Kasumi-1 (cell line): ENCODE measurements at regions not wholly inside any gene's neighbourhood (a gene's known extent, or its start where the extent isn't known, plus 50 kb on each side); places are given as distances from the start of the nearest gene placed in this dataset.
"Not testable (repeated sequence)": the region's sequence is repeated elsewhere in the genome, so short reads cannot be mapped to it uniquely, and the experiment has no call there.

Source experiments
- DNase-seq, 2 experiments: peaks; one replicate each; lab custom pipeline; 2025; lab: John Stamatoyannopoulos, UW

DNA sequence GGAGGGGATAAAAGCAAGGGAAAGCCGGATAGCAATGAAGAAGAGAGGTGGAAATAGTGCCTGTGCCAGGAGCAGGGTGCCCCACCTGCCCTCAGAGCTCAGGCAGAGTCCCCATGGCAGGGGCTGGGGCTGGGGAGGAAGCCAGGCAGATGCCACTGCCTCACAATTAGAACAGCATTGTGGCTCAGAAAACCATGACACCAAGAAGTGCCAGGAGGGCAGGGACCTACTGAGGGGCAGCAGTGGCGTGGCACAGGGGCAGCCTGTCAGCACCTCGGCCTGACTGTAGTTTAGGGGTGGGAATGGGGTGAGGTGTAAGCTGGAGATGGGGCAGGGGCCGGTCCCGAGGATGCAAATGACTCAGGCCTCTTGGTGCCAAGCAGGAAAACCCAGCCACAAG is 532.1 kb upstream of the B3GAT1 start:
- no peak for DNase-seq

DNA sequence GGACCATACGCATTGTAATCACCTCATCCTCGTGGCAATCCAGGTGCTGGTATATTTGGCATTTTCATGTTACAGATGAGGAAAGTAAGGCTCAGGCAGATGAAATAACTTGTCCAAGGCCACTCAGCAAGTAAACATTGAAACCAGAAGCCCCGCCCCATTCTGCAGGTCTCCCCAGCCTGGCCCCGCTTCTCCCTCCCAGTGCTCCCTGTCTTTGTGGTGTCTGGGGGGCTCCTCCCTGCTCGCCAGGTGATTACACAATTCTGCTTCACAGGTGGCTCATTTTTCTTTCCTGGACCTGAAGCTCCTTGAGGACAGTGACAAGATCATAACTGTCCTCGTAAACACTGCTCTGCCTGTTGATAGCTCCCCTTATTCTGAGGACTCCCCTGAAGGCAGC is 531.5 kb upstream of the B3GAT1 start:
- no peak for DNase-seq

DNA sequence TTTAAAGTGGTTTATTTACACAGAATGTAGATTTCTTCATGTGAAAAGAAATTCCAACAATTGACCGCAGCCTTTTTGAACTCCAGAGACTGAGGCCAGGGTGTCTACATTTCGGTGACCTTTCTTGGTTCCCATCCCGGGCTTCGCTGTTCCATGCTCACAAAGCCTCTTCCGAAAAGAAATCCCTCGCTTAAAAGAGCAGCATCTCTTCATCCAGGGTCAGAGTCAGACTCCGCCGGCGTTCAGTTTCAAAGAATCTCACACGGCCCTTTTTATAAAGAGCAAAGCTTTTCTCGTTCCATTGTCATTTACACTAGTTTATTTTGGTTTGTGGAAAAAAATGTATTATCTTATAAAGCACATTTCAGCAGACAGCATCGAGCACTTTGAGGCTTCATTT is 530.6 kb upstream of the B3GAT1 start:
- no peak for DNase-seq

DNA sequence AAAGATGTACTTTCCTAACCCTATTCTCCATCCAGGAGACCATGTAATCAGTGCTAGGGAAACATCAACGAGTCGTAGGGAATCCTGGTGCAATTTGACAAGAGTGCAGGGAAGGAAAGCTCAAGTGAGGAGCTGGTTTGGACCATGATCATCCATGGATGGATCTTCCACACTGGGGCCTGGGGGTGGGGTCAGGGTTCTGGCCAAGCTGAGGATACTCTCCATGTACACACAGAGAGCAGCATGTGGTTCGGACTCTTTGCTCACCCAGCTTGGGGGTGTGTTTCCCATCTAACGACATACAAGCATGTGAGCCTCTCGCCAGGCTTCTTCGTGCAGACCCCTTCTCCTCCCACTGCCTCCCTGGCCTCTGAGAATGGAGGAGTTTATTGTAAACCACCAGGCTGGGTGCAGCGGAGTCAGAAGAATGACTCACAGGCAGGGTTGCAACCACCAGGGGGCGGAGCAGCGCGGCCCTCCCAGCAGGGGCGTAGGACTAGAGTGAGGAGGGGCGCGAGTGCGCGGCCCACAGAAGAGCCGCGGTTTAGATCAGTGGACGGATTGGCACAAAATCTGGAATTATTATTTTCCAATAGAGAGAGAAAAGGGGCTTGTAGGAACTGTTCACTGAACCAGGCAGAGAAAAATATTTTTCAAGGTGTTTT is 530.0 kb upstream of the B3GAT1 start:
- not testable (repeated sequence) for DNase-seq

DNA sequence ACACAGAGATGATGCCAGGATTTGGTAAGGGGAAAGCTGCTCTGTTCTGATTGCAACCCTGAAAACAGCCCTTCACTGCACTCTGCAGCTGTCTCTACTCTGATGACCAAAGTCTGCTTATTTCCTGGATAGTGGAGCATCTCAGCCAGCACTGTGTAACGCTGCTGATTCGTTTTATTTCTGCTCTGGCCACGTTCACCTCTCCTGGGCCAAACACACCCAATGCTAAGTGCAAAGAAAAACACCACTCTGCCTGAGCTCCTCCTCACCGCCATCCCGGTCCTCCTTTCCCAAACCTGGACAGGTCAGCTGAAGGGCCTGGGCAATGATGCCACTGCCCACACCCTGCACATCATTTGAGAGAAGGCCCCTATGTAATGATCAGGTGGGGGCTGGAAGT is 529.3 kb upstream of the B3GAT1 start:
- no peak for DNase-seq

DNA sequence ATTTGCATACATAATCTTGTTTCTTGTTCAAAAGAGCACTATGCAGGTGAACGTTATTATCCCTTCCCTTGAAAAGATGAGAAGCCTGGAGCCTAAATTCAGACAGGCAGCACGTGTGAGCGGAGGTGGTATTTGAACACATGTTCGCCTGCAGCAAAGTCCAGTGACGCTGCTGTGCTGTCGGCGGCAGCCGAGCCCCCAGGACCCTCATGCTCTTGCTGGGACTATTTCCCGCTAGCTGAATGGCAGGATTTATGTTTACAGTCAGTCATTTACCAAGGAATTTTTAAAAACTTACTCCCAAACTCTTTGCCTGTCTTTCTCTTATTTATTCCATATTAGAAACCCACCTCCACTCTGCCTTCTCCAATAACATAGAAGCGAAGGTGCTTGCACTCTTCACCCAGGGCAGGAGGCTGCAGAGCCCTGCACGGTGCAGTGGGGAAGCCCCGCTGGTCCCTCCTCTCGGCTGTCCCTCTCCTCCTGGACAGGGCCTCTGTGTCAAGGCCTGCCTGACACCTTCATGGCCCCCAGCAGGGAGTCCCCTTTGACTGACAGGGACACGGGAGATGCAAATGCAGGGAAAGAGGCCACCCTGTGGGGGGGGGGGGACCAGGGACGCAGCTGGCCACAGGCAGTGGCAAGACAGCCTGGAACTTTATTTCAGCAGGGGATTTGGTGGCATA is 528.5 kb upstream of the B3GAT1 start:
- DNase-seq: no peak

DNA sequence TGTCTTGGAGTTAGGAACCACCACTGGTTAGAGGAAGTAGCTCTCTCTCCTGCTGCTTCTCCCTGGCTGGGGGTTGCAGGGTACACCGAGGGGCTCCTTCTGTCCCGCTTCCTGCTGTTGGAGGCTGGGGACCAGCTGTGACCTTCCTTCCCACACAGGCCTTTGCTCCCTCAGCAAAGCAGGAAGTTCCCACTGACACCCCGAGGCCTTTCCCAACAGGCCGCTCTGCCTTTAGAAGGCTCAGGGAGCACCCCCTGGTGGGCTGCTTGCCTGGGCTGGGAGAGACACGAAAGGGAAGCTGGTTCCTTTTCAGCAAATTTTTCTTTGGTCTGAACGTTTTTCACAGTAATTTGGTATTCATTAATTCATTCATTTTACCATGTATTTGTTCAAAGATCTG is 527.9 kb upstream of the B3GAT1 start:
- DNase-seq: no peak

DNA sequence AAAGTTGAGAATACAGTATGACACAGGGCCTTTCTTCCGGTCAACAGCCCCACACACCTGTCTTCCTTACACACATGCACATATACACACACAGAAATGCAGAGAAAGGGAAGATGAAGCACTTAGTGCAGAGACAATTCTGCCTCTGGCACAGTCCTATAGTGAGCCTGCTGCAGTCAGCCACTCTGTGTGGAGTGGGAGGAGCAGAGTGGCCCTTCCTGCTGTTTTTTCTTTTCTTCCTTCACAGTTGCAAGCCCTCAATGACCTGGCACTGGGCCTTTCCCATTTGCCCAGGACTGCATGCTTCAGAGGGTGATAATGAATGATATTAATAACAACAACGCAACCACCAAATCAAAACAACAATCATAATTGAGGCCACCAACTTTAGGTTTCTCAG is 527.0 kb upstream of the B3GAT1 start:
- DNase-seq: no peak

DNA sequence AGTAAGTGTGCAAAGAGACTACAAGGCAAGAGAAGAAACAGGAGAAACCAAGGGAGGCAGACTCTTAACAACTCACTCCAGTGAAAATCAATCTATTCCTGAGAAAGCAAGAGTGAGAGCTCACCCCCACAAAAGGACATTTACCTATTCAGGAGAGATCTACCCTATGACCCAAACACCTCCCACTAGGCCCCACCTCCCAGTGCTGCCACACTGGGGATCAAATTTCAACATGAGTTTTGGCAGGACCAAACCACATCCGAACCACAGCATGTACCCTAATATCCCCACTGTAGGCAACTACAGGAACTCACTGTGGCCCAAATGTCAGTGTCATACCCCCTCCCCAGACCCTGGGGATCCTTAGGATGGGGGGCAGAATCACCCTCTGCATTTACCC is 526.2 kb upstream of the B3GAT1 start:
- DNase-seq: no peak

DNA sequence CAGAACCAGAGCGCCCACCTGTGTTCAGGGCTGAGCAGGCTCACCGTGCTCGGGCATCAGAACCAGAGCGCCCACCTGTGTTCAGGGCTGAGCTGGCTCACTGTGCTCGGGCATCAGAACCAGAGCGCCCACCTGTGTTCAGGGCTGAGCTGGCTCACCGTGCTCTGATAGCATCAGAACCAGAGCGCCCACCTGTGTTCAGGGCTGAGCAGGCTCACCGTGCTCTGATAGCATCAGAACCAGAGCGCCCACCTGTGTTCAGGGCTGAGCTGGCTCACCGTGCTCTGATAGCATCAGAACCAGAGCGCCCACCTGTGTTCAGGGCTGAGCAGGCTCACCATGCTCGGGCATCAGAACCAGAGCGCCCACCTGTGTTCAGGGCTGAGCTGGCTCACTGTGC is 525.2 kb upstream of the B3GAT1 start:
- DNase-seq: not testable (repeated sequence)

DNA sequence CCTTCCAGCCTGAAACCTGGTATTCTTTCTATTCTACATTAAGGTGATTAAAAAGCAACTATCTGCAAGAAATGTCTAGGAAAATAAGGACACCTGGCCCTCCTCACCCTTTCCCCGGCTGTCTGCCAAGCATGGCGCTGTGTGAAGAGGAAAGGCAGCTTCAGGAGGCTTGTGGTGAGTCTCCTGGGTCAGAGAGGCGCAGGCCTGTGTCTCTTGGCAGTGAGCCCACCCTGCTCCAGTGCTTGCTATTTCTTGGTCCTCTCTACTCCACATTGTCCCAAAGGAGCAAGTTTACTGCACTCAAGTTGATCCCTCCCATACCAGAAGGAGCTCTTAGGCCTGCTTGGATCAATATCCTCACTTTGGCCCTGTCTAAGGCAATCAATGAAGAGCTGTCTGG is 520.7 kb upstream of the B3GAT1 start:
- no peak for DNase-seq

DNA sequence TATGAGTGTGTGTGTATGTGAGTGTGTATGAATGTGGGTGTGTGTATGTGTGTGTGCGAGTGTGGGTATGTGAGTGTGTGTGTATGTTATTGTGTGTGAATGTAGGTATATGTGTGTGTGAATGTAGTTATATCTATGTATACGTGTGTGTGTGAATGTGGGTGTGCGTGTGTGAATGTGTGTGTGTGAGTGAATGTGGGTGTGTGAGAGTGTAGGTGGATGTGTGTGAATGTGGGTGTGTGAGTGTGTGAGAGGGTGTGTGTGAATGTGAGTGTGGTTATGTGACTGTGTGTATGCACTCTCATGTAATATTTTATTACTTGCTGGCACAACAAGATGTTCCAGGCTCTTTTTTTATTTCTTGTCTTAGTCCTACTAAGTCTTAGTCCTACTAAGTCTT is 513.4 kb upstream of the B3GAT1 start:
- DNase-seq: no peak

DNA sequence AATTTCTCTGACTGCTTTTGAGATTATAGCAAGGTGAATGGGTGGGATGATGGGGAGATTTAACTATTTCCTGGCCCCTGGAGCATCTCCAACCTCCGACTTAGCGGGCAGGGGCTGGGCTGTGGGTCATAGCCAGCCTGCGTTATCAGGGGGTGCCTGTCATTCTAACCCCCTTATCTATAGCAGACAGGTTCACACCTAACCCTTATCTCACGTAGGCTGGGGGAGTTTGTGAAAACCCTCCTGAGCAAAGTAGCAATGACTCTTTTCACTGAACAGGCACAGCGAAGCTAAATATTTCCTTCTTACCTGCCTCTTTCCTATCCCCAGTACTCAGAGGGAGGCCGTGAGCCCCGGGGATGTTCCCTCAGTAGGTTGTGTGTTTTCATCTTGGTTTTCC is 511.4 kb upstream of the B3GAT1 start:
- DNase-seq: no peak

DNA sequence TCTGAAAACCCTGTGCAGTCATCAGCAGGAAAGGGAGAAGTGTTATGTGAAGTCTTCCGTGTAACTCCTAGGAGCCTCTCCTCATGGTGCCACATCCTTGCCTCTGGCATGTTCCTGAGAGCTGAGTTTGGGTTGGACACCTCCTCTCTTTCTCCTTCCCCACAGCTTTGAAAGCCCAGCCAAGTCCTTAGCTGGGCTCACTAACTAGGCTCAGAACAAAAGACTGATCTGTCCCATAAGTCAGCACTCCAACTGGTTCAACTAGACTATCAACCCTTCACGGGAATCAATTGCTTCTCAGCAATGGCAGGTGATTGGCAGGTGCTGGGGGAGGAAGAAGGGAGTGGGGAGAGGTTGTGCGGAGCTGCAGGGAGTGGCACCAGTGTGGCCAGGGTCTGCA is 509.9 kb upstream of the B3GAT1 start:
- no peak for DNase-seq

DNA sequence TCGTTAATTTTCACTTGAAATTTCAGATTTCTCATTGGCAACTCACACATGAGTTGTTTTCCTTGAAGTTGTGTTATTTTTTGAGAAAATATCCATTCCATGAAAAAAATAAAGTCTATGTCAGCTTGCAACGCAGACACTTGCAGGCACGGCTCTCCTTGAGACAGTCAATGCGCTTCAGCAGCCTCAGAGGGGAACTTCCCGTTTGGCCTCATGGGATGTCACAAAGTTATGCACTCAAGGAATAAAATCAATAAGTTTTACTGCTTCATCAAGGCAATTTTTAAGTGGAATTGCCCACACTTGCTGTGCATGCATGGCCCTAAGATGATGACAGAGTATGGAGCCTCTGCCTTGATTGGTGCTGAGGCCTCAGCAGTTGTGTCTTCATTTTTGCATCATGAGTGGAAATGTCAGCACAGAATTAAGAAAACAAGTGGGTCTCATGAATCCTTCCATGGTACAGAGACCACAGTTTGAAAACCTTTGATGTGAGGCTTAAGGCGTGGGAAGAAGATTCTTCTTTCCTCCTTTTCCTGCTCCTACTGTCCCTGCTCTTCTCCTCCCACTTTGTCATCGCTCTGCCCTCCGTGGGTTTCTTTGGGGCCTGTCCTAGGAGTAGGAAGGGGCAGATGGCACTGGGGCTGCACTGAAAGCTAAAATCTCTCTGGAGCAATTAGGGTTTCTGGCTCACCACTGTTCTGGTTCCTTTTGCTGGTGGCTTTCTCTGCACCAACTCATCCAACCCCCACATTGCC is 509.0 kb upstream of the B3GAT1 start:
- DNase-seq: no peak

DNA sequence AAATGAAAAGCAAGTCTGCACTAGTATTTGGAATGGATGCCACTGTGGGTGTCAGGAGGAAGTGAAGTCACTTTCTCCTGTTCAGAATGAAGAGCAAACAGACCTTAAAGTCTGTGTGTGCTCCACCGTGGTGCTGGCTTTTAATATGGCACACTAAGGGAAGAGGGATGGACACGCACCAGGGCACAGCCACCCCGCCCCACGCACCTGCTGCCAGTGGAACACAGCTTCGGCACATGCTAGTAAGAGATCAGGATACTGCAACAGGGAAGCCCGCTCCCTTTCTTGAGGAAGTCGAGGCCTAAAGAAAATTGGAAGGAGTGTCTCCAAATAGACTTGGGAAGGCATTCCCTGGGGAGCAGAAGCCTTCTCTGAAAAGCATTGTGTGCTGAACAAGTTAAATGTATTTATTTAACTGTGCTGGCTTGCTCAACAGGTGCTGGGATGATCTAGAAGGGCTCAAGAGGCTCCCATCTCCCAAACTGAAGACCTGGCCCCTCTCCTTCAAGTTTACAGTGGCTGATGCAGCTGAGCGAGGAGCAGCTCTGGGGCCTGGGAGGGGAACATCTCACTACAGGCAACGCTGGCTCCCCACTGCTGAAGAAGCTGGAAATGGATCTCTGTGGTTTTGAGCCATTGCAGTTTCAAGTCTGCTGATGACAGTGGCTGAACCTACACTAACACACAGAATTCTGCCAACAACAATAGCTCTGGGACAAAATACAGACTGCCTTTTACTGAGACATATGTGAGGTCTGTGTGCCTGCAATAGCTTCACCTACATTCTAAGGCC is 504.6 kb upstream of the B3GAT1 start:
- no peak for DNase-seq

DNA sequence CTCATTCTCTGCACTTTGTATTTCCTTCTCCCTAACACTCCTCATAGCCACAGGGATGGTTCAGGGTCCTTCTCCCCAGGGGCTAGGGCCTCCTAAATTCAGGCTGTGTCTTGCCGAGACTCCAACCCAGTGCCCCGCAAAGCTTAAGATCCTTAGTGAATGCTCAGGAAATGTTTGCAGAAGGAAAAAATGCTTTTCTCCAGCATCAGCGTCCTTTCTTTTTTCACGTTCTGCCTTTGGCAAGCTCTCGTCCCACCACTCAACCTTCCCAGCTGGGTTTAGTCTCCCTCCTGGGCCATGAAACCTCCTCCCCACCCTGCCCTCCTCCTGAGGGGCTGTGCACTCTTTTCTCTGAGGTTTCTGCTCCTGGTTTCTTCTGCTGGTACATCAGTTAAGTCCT is 503.8 kb upstream of the B3GAT1 start:
- no peak for DNase-seq

DNA sequence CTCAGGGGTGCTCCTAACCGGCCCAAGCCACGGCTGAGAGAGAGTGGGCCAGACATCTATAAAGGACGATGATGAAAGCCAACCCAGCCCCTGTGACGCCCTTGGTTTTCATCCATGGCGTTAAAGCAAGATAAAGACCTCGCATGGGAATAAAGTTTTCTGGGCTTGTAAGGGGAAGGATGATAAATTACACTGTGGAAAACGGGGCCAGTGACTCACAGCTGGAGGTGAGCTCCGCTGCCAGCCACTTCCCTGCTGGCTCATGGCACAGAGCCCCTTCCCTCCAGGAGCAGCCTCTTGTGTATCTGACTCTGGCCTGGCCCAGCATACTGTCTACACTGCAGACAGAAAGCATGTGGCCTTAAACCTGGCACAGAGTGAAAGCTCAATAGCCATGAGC is 503.2 kb upstream of the B3GAT1 start:
- DNase-seq: no peak

DNA sequence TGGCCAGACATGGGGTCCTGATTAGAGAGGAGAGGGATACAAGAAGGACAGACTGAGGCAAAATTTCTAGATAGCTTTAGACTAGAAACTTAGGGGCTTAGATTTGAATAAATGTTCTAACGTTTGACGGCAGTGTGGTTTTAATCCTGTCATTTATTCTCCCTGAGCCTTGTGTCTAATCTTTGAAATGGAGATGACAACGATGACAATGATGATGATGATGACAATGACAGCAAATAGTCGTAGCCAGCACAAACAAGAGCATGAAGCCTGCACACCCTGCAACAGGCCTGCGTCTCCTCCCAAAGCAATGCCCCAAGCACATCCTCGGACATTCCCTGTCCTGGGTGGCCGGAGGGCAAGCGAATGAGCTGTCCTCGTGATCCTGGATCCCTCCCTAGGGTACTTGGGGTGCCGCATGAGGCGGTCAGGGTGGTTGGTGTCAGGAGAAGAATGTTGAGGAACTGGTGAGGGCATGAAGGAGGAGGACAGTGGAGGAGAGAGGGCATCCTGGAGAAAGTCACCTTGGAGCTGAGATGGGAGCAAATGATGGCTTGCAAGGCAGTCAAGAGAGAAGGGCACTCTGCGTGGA is 502.1 kb upstream of the B3GAT1 start:
- no peak for DNase-seq

DNA sequence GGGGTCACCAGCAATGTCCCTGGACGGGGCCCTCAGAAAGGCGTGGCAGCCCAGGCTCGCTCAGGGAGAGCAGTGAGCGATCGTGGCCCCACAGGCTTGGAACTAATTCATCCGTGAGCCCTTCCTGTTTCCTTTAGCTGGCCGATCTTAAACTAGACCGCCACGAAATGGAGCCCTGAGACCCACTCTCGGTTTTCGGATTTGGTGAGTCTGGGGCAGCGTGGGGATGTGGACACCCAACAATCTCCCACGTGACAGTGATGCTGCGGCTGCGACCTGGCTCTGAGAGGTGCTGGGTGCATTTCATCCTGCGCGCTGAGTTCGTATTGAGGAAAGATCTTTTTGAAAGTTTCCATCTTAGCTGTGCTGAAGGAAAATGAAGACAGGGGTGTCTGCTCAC is 501.3 kb upstream of the B3GAT1 start:
- DNase-seq: no peak

DNA sequence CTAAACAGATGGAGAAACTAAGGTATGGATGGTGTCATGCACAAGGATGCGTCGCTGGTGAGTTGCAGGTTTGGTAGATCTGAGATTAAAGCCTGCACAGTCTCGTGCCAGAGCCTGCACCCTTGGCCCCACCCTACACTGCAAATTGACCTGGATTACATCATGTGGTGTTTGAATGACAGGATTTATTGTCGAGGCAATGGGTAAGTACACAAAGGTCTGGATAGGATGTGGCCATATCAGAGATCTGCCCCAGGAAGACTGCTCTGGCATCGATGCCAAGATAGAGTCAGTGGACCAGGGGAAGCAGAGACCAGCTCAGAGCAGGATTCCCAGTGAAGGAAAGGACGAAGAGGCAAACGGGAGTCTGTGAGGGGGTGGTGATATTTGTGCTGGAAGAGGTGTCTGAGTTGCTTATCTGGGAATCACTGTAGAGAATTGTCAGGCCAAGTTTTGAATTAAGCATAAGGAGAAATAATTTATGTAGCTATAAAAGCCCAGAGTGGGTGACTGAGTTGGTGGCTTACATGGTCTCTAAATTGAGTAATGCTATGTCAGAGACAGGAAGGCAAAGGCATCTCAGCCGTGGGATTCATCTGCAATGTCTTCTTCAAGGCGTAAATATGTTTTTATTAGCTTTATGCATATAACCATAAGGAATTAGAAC is 499.6 kb upstream of the B3GAT1 start:
- no peak for DNase-seq

DNA sequence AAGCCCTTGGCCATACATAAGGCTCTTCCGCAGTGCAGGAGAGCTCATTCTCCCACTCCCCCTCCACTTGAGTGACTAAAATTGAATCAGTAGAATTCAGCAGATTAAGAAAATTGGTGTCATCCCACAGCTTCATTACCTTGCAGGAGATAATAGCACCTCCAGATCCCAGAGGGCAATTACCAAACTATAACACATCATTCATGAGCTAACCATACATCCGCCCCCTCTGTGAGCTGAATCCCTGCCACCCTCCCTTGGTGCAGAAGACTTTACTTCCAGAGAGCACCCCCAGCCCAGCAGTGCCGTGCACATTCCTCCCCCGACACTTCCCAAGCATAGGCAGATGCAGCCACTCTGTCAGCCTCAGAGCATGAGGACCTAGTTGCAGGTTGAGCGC is 496.5 kb upstream of the B3GAT1 start:
- no peak for DNase-seq
